HG03039 (cell line): ENCODE measurements at regions not wholly inside any gene's neighbourhood (a gene's known extent, or its start where the extent isn't known, plus 50 kb on each side); places are given as distances from the start of the nearest gene placed in this dataset.

Source experiments
- ATAC-seq: cut with Tn5 transposase; IDR thresholded peaks from one replicate; pipeline ENCODE4 v1.9.1; 2021; ENCODE audit warnings: mild to moderate bottlenecking, moderate library complexity; ENCODE audit not compliant: unreplicated experiment

DNA sequence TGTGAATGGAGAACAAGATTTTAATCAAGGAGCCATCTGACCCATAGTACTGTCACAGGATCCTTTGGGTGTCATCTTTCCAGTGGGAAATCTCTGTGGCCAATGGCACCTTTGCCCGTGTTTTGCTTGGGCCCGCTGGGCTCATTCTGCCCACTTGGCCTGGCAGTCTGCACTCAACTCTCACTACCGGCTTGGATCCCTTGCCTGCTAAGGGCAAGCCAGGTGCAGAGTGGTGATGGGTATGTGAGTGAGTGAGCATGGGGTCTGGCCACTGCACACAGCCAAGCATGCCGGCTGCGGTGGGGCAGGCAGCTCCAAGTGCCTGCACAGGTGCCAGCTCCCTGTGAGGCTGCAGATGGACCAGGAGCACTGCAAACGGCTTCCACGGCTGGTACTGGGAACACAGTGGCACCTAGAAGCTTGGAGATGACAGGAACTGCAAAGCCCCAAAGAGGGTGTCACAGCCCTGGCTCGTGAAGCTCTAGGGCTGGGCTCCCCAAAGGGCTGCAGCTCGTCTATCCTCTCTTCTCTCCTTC is 454.5 kb downstream of the TMA16 start:
- ATAC-seq: no peak

- no peak for ATAC-seq
Observed at GRCh38 chr4:163949976-163950601, 455.6 kb downstream of the TMA16 start.

GRCh38 chr4:163955288-163955687 is 460.8 kb downstream of the TMA16 start:
- no peak for ATAC-seq

- no peak for ATAC-seq
Observed at GRCh38 chr4:163958751-163959150, 464.3 kb downstream of the TMA16 start.

- ATAC-seq: no peak
Observed at GRCh38 chr4:163959932-163960331, 465.4 kb downstream of the TMA16 start.

- no peak for ATAC-seq
Observed at GRCh38 chr4:163966612-163967011, 472.1 kb downstream of the TMA16 start.

DNA sequence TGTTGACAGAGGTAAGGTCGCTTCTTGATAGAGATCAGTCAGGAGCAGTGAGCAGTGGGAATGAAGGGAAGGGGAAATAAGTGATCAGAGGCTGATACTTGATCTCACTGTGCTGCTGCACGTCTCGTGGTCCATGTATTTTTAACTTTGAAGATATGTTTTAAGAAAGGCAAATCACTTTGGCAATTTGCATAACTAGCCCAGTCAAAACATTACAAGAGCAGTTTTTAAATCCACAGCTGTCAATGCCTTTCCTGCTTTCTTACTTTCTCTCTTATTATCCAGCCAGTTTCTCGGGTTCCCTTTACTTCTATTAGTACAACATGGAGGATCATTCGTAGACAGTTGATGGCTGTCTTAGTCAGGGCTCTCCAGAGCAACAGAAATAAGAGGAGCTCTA is 472.8 kb downstream of the TMA16 start:
- ATAC-seq: no peak

DNA sequence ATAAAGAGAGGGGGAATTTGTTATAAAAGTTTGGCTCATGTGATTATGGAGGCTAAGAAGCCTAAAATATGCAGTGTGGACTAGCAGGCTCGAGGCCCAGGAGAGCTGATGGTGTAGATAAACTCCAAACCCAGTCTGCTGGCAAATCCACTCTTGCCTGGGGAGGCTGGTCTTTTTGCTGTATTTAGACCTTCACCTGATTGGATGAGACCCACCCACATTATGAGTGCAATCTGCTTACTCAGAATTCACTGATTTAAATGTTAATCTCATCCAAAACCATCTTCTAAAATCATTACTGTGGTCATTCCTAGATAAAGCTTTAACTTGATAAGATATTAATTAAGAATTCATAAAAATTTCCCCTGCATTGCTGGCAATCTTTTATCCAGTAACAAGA is 473.2 kb downstream of the TMA16 start:
- no peak for ATAC-seq

DNA sequence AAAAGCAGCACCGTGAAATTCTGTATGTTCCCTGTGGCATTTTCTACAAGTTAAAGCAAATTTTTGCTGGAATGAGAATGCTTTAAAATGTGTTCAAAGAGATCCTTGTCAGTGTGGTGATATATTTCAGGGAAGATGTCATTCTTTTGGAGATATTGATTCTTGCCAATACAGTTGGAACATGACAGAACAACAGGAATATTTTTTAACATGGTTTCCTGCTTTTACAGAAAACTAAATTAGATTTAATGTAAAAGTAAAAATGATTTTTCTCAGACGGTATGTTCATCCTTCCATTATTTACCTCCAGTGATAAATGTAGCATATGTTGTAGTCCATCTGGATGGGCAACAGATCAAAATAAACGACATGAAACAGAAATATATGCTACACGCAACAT is 474.8 kb downstream of the TMA16 start:
- no peak for ATAC-seq

GRCh38 chr4:163976588-163976987 is 482.1 kb downstream of the TMA16 start:
- no peak for ATAC-seq

- ATAC-seq: no peak
Observed at GRCh38 chr4:163988391-163988790, 493.9 kb downstream of the TMA16 start.

DNA sequence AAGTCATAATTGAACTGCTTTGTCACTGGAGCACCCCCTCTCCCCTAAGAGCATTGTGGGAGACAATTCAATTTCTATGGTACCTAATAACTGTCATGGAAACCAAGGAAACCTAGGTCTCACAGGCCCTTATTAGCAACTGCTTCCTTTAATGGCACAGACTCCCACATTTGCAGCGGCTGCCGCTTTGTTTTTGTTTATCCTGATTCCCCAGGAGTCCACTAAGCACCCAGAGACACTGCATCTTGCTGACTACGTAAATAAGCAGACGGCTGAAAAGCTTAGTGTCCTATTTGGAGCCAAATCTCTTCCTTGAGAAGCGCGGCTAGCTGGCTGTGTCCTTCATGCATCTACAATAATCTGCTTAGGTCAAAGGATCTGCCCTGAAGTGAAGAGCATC is 494.4 kb downstream of the TMA16 start:
- no peak for ATAC-seq

GRCh38 chr4:163991298-163991865 is 496.9 kb downstream of the TMA16 start:
- ATAC-seq: no peak

DNA sequence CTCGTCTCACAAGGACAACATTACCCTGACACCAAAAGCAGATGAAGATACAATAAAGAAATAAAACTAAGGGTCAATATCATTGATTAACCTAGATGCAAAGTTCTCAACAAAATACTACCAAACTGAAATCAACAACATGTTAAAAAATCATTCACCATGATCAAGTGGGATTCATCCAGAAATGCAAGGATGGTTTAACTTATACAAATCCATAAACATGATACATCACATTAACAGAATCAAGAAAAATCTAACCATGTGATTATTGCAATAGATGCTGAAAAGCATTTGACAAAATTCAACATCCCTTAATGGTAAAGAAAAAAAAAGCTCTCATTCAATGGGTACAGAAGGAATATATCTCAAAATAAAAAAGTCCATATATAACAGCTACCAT is 514.9 kb downstream of the TMA16 start:
- ATAC-seq: no peak

GRCh38 chr4:164011791-164012190 is 517.3 kb downstream of the TMA16 start:
- no peak for ATAC-seq

GRCh38 chr4:164012396-164013027 is 518.0 kb downstream of the TMA16 start:
- no peak for ATAC-seq

DNA sequence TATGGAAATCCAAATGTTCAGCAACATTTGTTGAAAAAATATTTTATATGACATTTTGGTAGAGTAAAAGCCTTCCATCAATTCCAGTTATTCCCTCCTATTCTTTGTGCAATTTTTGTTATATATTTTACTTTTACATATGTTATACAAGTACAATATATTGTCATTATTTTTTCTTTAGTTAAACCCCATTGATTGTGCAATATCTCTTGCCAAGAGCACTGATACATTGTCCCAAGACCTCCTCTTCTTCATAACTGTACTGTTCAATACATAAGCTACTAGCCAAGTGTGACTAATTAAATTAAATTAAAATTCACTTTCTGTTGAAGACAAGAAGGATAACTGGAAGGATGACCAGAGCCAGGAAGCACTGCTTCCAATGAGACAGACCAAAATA is 527.5 kb downstream of the TMA16 start:
- ATAC-seq: no peak

DNA sequence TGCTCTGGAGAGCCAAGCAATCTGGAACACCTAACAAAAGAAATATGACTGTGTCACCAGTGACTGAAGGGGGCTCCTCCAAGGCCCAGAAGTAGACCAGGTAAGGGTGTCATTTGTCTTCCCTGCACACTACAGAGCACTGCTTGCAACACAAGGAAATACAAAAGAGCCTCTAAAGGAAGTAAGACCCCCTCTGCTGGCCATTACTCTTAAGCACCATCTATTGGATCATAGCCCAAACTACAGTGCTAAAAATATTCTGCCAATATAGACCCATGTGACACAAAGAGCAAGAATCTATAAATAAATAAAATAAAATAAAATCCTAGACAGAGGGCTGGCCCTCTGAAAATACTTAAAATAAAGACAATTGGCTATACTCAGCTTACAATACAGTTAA is 528.7 kb downstream of the TMA16 start:
- ATAC-seq: no peak

- ATAC-seq: no peak
Observed at GRCh38 chr4:164027805-164028204, 533.3 kb downstream of the TMA16 start.

GRCh38 chr4:164039482-164039881 is 545.0 kb downstream of the TMA16 start:
- no peak for ATAC-seq

GRCh38 chr4:164056426-164057142 is 562.1 kb downstream of the TMA16 start:
- no peak for ATAC-seq
